SH-SY5Y (cell line): ENCODE measurements at regions not wholly inside any gene's neighbourhood (a gene's known extent, or its start where the extent isn't known, plus 50 kb on each side); places are given as distances from the start of the nearest gene placed in this dataset.

Source experiments
- GATA2 ChIP-seq: IDR thresholded peaks from 2 replicates; pipeline ENCODE4 v1.6.1; 2011; ENCODE audit warnings: mild to moderate bottlenecking, low read depth, low read length
- GATA3 ChIP-seq: IDR thresholded peaks from 2 replicates; pipeline ENCODE4 v1.6.1; 2011; ENCODE audit warnings: low read depth, mild to moderate bottlenecking, low read length, moderate library complexity

GRCh38 chr3:174758943-174759342 is 100.2 kb upstream of the NAALADL2 start:
- TF ChIP-seq GATA2, result no peak
- TF ChIP-seq GATA3, result no peak
